HG03064 (cell line): ENCODE measurements at regions not wholly inside any gene's neighbourhood (a gene's known extent, or its start where the extent isn't known, plus 50 kb on each side); places are given as distances from the start of the nearest gene placed in this dataset.
"Not testable (repeated sequence)": the region's sequence is repeated elsewhere in the genome, so short reads cannot be mapped to it uniquely, and the experiment has no call there.

Experiments used
- ATAC-seq: cut with Tn5 transposase; IDR thresholded peaks from one replicate; pipeline ENCODE4 v1.9.1; 2021; ENCODE audit warnings: low read depth; ENCODE audit not compliant: unreplicated experiment

DNA sequence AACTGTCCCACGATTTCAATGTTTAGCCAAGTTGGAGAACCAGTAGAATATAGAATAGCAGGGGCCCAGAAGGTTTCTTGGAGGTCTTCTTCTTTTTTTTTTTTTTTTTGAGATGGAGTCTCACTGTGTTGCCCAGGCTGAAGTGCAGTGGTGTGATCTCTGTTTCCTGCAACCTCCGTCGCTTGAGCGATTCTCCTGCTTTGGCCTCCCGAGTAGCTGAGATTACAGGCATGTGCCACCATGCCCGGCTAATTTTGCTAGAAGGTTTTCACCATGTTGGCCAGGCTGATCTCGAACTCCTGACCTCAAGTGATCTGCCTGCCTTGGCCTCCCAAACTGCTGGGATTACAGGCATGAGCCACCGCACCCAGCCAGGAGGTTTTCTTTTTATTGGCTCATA, 84.3 kb downstream of the MYCN start:
- ATAC-seq = not testable (repeated sequence)

GRCh38 chr2:16023506-16024360, 83.4 kb downstream of the MYCN start:
- ATAC-seq = no peak

GRCh38 chr2:16022548-16023240, 82.3 kb downstream of the MYCN start:
- no peak for ATAC-seq

DNA sequence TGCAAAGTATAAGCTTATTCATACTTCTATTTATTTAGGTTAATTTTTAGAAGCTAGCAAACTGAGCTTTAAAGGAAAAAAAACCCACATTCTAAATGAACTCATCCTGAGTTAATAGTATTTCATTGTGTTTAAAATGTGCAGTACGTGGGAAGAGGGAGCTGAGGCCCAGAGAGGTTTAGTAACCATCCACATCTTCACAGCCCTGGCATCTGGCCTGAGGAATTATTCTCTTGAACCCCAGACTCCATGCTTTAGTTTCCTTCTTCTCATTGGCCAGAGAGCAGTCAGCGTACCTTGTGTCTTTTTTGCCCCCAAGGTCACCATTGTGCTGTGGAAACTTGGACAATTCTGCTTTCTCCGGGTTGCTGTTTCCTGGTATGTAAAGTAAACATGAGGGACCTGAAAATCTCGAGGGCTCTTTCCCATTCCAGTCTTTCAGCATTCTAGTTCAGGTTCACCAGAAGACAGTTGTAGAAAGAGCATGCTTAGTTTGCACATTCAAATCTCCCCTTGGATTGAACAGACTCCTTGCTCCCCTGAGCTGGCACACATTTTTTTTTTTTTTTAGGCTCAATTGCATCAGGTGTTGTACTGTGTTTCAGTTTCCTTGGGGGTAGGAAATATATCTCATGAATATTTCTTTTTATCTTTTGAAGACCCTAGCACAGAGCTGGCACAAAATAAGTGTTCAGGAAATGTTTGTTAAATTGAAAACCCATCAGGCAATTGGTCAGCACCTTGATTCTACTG, 81.4 kb downstream of the MYCN start:
- ATAC-seq = no peak

DNA sequence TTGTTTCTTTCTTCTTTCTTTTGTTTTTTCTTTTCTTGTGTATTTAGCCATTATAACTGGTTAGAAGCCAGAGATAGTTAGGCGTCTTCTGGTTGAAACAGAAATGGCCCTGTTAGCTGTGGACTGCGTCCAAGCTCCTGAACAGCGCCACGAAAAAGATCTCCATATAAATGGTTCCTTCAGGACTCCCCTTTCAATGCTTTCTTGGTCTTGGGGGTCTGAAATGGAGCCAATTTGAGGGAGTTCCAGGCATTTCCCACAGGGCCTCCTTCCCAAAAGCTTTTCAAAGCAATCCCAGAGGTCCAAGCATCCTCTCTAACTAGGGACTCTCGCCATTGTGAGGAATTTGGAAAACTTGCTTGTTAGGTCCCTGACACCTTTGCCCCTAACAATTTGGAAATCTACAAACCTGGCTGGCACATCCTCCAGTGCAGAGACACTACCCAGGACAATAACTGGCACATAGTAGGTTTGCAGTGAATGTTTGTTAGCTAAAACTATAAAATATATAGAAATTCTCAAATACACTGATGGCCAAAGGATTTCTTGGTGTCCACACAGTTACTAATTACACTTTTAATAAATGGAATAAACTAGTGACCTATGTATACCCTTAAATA, 80.1 kb downstream of the MYCN start:
- ATAC-seq = no peak

- ATAC-seq = no peak
These were observed 79.4 kb downstream of the MYCN start for GRCh38 chr2:16019617-16020351.

- ATAC-seq = no peak
These were observed 78.7 kb downstream of the MYCN start for GRCh38 chr2:16019060-16019480.

- no peak for ATAC-seq
These were observed 78.1 kb downstream of the MYCN start for GRCh38 chr2:16018277-16019059.

GRCh38 chr2:16016282-16016681, 75.9 kb downstream of the MYCN start:
- ATAC-seq = no peak

- no peak for ATAC-seq
These were observed 75.5 kb downstream of the MYCN start for GRCh38 chr2:16015903-16016265.

- no peak for ATAC-seq
These were observed 75.0 kb downstream of the MYCN start for GRCh38 chr2:16015210-16015902.

DNA sequence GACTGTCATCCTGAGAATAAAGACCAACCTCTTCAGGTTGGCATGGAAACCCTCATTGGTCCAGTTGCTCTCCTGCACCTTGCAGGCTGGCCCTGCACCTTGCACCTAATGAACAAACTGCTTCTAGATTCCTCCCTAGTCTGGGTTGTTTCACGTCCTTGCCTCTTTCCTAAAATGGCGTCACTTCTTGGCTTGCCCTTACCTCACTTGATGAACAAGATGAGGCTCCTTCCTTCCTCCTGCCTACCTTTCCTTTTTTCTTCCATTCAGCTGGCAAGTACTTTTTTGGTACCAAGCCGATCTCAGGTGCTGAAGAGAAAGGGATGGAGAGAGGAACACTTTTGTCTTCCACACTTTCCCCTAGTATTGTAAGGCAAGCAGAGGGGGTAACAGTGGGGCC, 74.5 kb downstream of the MYCN start:
- no peak for ATAC-seq

DNA sequence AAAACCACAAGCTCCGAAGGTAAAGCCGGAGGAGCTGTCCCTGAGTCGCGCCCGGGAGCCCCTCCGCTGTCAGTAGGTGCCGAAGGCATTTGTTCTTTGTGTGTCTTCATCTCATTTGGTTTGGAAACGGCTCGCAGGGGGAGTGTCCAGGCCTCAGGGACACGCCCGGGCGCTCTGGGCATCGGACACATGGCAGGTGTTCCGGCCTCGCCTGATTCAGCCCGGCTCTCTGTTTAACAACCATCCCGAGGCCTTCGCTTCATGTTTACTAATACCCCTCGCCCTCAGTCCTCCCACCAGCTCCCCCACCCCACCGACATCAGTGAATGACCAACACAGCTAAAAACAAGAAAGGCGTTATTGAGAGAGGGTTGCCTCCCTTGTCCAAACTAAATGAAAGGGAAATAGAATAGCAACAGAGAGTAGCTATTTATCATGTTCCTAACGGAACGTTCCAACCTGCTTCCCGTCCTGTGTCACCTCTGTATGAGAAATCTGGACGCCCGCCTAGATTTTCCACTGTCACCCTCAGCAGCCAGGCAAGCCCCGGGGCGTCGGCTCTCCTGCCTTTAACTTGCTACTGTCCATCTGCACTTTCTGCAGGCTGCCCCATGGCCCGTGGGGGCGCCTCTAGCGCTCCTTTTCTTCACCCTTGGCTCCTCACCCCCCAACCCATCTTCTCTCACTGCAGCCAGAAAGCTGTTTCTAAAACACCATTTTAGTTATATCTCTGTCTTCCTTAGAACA, 73.9 kb downstream of the MYCN start:
- ATAC-seq = no peak

- ATAC-seq = no peak
These were observed 73.1 kb downstream of the MYCN start for GRCh38 chr2:16013359-16013911.

- no peak for ATAC-seq
These were observed 72.4 kb downstream of the MYCN start for GRCh38 chr2:16012626-16013358.

- no peak for ATAC-seq
These were observed 71.8 kb downstream of the MYCN start for GRCh38 chr2:16012029-16012596.

- ATAC-seq = no peak
These were observed 71.2 kb downstream of the MYCN start for GRCh38 chr2:16011621-16011960.
